ENCODE measurements at regions not wholly inside any gene's neighbourhood (a gene's known extent, or its start where the extent isn't known, plus 50 kb on each side); places are given as distances from the start of the nearest gene placed in this dataset.
"Not testable (repeated sequence)": the region's sequence is repeated elsewhere in the genome, so short reads cannot be mapped to it uniquely, and the experiment has no call there.

DNA sequence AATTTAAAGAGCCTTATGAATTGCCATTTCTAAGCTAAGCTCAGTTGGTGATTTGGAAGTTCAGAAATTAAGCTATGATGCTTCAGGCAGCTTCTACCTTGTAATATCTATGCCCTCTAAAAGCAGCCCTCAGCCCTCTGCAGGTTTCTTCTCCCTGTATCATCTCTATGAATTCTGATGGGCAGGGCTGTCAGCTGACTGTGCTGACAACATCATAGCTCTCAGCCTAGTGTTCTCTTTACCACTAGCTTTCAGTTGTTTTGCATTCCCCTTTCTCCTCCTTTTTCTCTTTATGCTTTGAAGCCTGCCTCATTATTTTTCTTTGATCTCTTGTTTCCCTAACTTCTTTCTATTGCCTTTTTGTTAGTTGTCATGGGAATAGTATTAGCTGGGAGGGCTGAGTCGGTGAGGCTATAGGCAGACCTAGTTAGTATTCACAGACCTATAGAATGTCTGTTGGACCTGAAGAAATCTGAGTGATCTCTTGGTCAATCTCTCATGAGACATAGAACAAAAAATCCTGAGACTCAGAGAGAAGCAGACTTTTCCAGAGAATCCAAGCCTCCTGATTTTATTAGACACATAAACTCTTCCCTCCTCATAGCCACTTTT, 535.4 kb downstream of the RAB38 start:
- TF ChIP-seq POLR2A (IDR thresholded peaks at IDR 0.05) (no peak), CTCF (IDR thresholded peaks at IDR 0.05) (no peak)
- Histone ChIP-seq H3K27ac (no peak overlapping the region), H3K27me3 (no peaks in the 10 kb centered on the region), H3K4me1 (no peaks in the 10 kb centered on the region), H3K9me3 (no peaks in the 10 kb centered on the region), H3K4me3 (replicated peaks in 1 of 3) (no peak overlapping the region), H3K36me3 (no peaks in the 10 kb centered on the region)
- intact Hi-C loops (cut with DNase I), result no loop called here
- WGBS, 2 donors, result 55 to 57% methylated on average over 1 of the region's 1 CpG
- DNase-seq, result no peak

- DNase-seq, result no peak
- intact Hi-C loops (cut with DNase I), result no loop called here
- TF ChIP-seq CTCF (IDR thresholded peaks at IDR 0.05) (no peak), POLR2A (IDR thresholded peaks at IDR 0.05) (no peak)
- Histone ChIP-seq H3K36me3 (no peaks in the 10 kb centered on the region), H3K4me1 (no peaks in the 10 kb centered on the region), H3K27ac (no peak overlapping the region), H3K27me3 (no peaks in the 10 kb centered on the region), H3K4me3 (replicated peaks in 1 of 3) (no peak overlapping the region), H3K9me3 (no peaks in the 10 kb centered on the region)
- WGBS, 2 donors, result 85 to 92% methylated on average over 5 of the region's 5 CpGs
Measured at GRCh38 chr11:87635001-87635400, 540.2 kb downstream of the RAB38 start.

DNA sequence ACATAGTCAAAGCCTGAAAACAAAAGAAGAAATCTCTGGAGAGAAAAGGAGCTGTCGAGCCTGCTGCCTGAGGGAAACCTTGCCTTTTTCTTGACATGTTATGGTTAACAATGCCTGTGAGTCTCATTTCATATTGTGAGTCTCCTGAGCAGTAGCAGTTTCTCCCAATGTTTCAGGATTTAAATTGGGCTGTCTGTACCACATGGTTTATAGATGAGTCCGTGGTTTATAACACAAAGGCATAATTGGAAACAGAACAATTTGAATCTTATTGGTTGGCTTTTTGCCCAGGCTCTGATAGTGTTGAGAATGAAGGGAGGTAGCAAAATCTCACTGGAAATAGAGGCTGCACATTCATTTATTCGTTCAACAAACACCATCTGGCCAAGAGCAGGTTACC, 540.9 kb downstream of the RAB38 start:
- intact Hi-C loops (cut with DNase I), result no loop called here
- H3K9me3 ChIP-seq, result no peaks in the 10 kb centered on the region
- no peaks in the 10 kb centered on the region for H3K36me3 ChIP-seq
- TF ChIP-seq CTCF (IDR thresholded peaks at IDR 0.05) (no peak), POLR2A (IDR thresholded peaks at IDR 0.05) (no peak)
- H3K4me1 ChIP-seq, result no peaks in the 10 kb centered on the region
- H3K27ac ChIP-seq, result no peak overlapping the region
- no peak for DNase-seq
- H3K27me3 ChIP-seq, result no peaks in the 10 kb centered on the region
- H3K4me3 ChIP-seq (replicated peaks in 1 of 3), result no peak overlapping the region
- 60 to 77% methylated on average over 3 of the region's 3 CpGs for WGBS, 2 donors

DNA sequence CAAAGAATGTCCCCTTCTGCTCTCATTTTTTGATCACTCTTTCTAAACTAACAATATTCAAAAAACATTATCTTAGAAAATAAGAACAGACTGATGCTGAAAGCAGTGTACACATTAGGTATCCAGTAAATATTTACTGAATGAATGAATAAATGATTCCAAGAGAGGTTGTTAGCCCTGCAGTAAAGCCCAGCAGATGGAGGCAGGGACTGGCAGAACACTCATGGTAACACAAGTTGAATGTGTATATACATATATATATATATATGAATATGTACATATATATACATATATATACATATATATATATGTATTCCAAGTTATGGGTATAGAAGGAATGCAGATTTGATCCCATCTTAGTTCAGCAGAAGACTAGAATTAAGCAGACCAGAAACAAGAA, 546.3 kb downstream of the RAB38 start:
- no peak for DNase-seq
- Histone ChIP-seq H3K9me3 (no peaks in the 10 kb centered on the region), H3K4me3 (replicated peaks in 1 of 3) (no peak overlapping the region), H3K36me3 (no peaks in the 10 kb centered on the region), H3K4me1 (no peaks in the 10 kb centered on the region), H3K27ac (no peak overlapping the region), H3K27me3 (no peaks in the 10 kb centered on the region)
- intact Hi-C loops (cut with DNase I), result no loop called here
- TF ChIP-seq CTCF (IDR thresholded peaks at IDR 0.05), result no peak
- TF ChIP-seq POLR2A (IDR thresholded peaks at IDR 0.05), result no peak

DNA sequence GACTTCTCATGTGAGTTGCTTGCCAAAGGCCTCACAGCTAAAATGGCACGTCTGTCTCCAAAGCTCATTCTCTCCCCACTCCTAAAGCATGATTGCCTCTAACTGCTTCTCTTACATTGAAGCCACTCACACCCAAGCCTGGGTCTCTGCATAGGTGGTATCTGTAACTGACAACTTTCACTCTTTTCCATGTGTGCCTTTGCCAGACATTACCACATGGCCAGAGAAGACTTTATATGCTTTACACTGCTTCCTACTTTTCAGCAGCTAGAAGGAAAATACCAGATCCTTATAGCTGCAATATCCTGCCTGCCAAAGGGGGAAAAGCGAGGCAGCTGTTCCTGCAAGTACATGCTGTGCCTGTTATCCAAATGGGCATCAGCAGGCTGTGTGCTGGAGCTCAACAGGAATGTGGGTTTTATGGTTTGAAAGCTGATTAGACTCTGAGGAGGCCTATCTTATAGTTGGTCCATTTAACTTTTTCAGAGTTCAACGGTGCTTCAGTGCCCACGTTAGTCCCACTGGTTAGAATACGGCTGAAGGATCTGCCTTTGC, 547.1 kb downstream of the RAB38 start:
- no peaks in the 10 kb centered on the region for H3K27me3 ChIP-seq
- DNase-seq, result no peak
- no peak overlapping the region for H3K4me3 ChIP-seq (replicated peaks in 1 of 3)
- no peaks in the 10 kb centered on the region for H3K4me1 ChIP-seq
- intact Hi-C loops (cut with DNase I), result no loop called here
- H3K27ac ChIP-seq, result no peak overlapping the region
- no peaks in the 10 kb centered on the region for H3K36me3 ChIP-seq
- H3K9me3 ChIP-seq, result no peaks in the 10 kb centered on the region
- no peak for TF ChIP-seq POLR2A (IDR thresholded peaks at IDR 0.05)
- TF ChIP-seq CTCF (IDR thresholded peaks at IDR 0.05), result no peak
- 61 to 69% methylated on average over 5 of the region's 5 CpGs for WGBS, 2 donors

GRCh38 chr11:87623531-87624365, 551.5 kb downstream of the RAB38 start:
- H3K9me3 ChIP-seq; H3K36me3 ChIP-seq; H3K27me3 ChIP-seq; intact Hi-C loops (cut with DNase I); DNase-seq; H3K27ac ChIP-seq; H3K4me1 ChIP-seq; H3K4me3 ChIP-seq (replicated peaks in 1 of 3): not testable (repeated sequence)
- WGBS, 2 donors, result 84 to 87% methylated on average over 11 to 21 of the region's 24 CpGs
